RWPE2 (cell line): ENCODE measurements at regions not wholly inside any gene's neighbourhood (a gene's known extent, or its start where the extent isn't known, plus 50 kb on each side); places are given as distances from the start of the nearest gene placed in this dataset.

ENCODE experiments used
- ATAC-seq: fragments of 200-7000 bp; cut with Tn5 transposase; 3 replicates; pipeline ENCODE4 v1.9.1; 2021; ENCODE audit warnings: low read depth
- DNase-seq: peaks from one replicate; pipeline ENCODE4 v3.0.0-alpha.2; 2020; ENCODE audit warnings: low spot score
- H3K27ac ChIP-seq: fragments of 450-650 bp; 2 replicates; pipeline ENCODE4 v1.5.1; 2017; ENCODE audit warnings: mild to moderate bottlenecking; ENCODE audit not compliant: poor library complexity, severe bottlenecking
- H3K27me3 ChIP-seq: fragments of 250-450 bp; sonication (Bioruptor Pico); 2 replicates; pipeline ENCODE4 v1.5.1; 2021; ENCODE audit warnings: mild to moderate bottlenecking, moderate library complexity; ENCODE audit not compliant: insufficient read depth, poor library complexity, severe bottlenecking
- H3K36me3 ChIP-seq: fragments of 250-450 bp; sonication (Bioruptor Pico); 2 replicates; pipeline ENCODE4 v1.5.1; 2020; ENCODE audit warnings: low read depth, mild to moderate bottlenecking, moderate library complexity
- H3K4me1 ChIP-seq: fragments of 250-450 bp; sonication (Bioruptor Pico); 2 replicates; pipeline ENCODE4 v1.5.1; 2021; ENCODE audit warnings: mild to moderate bottlenecking, moderate library complexity; ENCODE audit not compliant: insufficient read depth, poor library complexity, severe bottlenecking
- H3K4me3 ChIP-seq: fragments of 250-450 bp; sonication (Bioruptor Pico); 2 replicates; pipeline ENCODE4 v1.5.1; 2021; ENCODE audit warnings: mild to moderate bottlenecking, moderate library complexity; ENCODE audit not compliant: severe bottlenecking
- H3K9me3 ChIP-seq: fragments of 250-450 bp; sonication (Bioruptor Pico); 2 replicates; pipeline ENCODE4 v1.5.1; 2021; ENCODE audit warnings: mild to moderate bottlenecking, moderate library complexity; ENCODE audit not compliant: severe bottlenecking
- CTCF ChIP-seq: fragments of 450-650 bp; IDR thresholded peaks from one replicate; pipeline ENCODE4 v1.5.1; 2017; ENCODE audit warnings: mild to moderate bottlenecking, moderate library complexity; ENCODE audit not compliant: poor library complexity, severe bottlenecking

GRCh38 chr15:62895139-62895866 lies 147.2 kb upstream of the TPM1 start:
- ATAC-seq = no peak

GRCh38 chr15:62895905-62896316 lies 146.6 kb upstream of the TPM1 start:
- H3K4me1 ChIP-seq = peaks cover 65% of the 10 kb centered on the region
- H3K27me3 ChIP-seq = no peaks in the 10 kb centered on the region
- peak overlapping the region; percentile 100 for H3K27ac ChIP-seq
- H3K9me3 ChIP-seq = no peaks in the 10 kb centered on the region
- TF ChIP-seq CTCF = no peak
- no peak overlapping the region for H3K4me3 ChIP-seq
- DNase-seq = no peak
- ATAC-seq = peak; percentile 33
- no peaks in the 10 kb centered on the region for H3K36me3 ChIP-seq

More at GRCh38 chr15:62895139-62895866, 147.2 kb upstream of the TPM1 start:
- H3K4me3 ChIP-seq = no peak overlapping the region
- peak overlapping the region; percentile 100 for H3K27ac ChIP-seq
- no peaks in the 10 kb centered on the region for H3K9me3 ChIP-seq
- H3K36me3 ChIP-seq = no peaks in the 10 kb centered on the region
- H3K4me1 ChIP-seq = peaks cover 60% of the 10 kb centered on the region
- no peak for TF ChIP-seq CTCF
- no peak for DNase-seq
- no peaks in the 10 kb centered on the region for H3K27me3 ChIP-seq

- Histone ChIP-seq H3K27me3 (no peaks in the 10 kb centered on the region), H3K27ac (peak overlapping the region; percentile 100), H3K4me3 (no peak overlapping the region), H3K9me3 (no peaks in the 10 kb centered on the region), H3K36me3 (no peaks in the 10 kb centered on the region), H3K4me1 (peaks cover 65% of the 10 kb centered on the region)
- ATAC-seq (peak; percentile 73), DNase-seq (peak; percentile 81)
- no peak for TF ChIP-seq CTCF
These were observed 146.1 kb upstream of the TPM1 start for GRCh38 chr15:62896380-62896866.

- peak overlapping the region; percentile 100 for H3K27ac ChIP-seq
These were observed 145.5 kb upstream of the TPM1 start for GRCh38 chr15:62896969-62897486.

More at GRCh38 chr15:62896969-62897486, 145.5 kb upstream of the TPM1 start:
- TF ChIP-seq CTCF = peak; percentile 28
- peaks cover 65% of the 10 kb centered on the region for H3K4me1 ChIP-seq
- no peaks in the 10 kb centered on the region for H3K36me3 ChIP-seq
- DNase-seq = peak; percentile 99
- H3K27me3 ChIP-seq = no peaks in the 10 kb centered on the region
- peak; percentile 83 for ATAC-seq
- no peaks in the 10 kb centered on the region for H3K9me3 ChIP-seq
- H3K4me3 ChIP-seq = no peak overlapping the region
